ENCODE measurements at regions not wholly inside any gene's neighbourhood (a gene's known extent, or its start where the extent isn't known, plus 50 kb on each side); places are given as distances from the start of the nearest gene placed in this dataset.
A peak's percentile ranks its signal among the peaks of the same experiment; 100 is the strongest.
"Not testable (repeated sequence)": the region's sequence is repeated elsewhere in the genome, so short reads cannot be mapped to it uniquely, and the experiment has no call there.

- intact Hi-C loops (cut with DNase I; ENCODE audit: low total_unique reads) = no loop called here
- H3K4me1 ChIP-seq = no peaks in the 10 kb centered on the region
- no peaks in the 10 kb centered on the region for H3K9me3 ChIP-seq
- no peaks in the 10 kb centered on the region for H3K27me3 ChIP-seq
- no peak overlapping the region for H3K27ac ChIP-seq
- no peak for TF ChIP-seq CTCF (IDR thresholded peaks at IDR 0.05)
- no peak for TF ChIP-seq POLR2A (IDR thresholded peaks at IDR 0.05)
- DNase-seq = no peak
- H3K4me3 ChIP-seq = no peak overlapping the region
- no peaks in the 10 kb centered on the region for H3K36me3 ChIP-seq
Measured at GRCh38 chr11:45374130-45374529, 88.0 kb upstream of the SYT13 start.

GRCh38 chr11:45373506-45374035, 87.4 kb upstream of the SYT13 start:
- Histone ChIP-seq H3K27me3 (no peaks in the 10 kb centered on the region), H3K27ac (no peak overlapping the region), H3K4me3 (no peak overlapping the region), H3K36me3 (no peaks in the 10 kb centered on the region), H3K9me3 (no peaks in the 10 kb centered on the region), H3K4me1 (no peaks in the 10 kb centered on the region)
- intact Hi-C loops (cut with DNase I; ENCODE audit: low total_unique reads) = no loop called here
- no peak for TF ChIP-seq CTCF (IDR thresholded peaks at IDR 0.05)
- no peak for DNase-seq

GRCh38 chr11:45372414-45372813, 86.3 kb upstream of the SYT13 start:
- H3K27ac ChIP-seq; intact Hi-C loops (cut with DNase I; ENCODE audit: low total_unique reads); H3K9me3 ChIP-seq; DNase-seq; H3K4me1 ChIP-seq; H3K27me3 ChIP-seq; H3K4me3 ChIP-seq; H3K36me3 ChIP-seq: not testable (repeated sequence)

- intact Hi-C loops (cut with DNase I; ENCODE audit: low total_unique reads) = no loop called here
- peak; percentile 27 to 50 for DNase-seq
- H3K4me3 ChIP-seq = no peak overlapping the region
Measured at GRCh38 chr11:45371251-45372115, 85.3 kb upstream of the SYT13 start.

GRCh38 chr11:45369313-45369712, 83.2 kb upstream of the SYT13 start:
- H3K9me3 ChIP-seq = no peaks in the 10 kb centered on the region
- intact Hi-C loops (cut with DNase I; ENCODE audit: low total_unique reads) = no loop called here
- H3K27me3 ChIP-seq = no peaks in the 10 kb centered on the region
- no peak overlapping the region for H3K27ac ChIP-seq
- TF ChIP-seq POLR2A (IDR thresholded peaks at IDR 0.05) (no peak), CTCF (IDR thresholded peaks at IDR 0.05) (no peak)
- no peak for DNase-seq
- H3K36me3 ChIP-seq = no peaks in the 10 kb centered on the region
- H3K4me1 ChIP-seq = no peaks in the 10 kb centered on the region
- H3K4me3 ChIP-seq = no peak overlapping the region

More at GRCh38 chr11:45371251-45372115, 85.3 kb upstream of the SYT13 start:
- Histone ChIP-seq H3K36me3 (no peaks in the 10 kb centered on the region), H3K27me3 (no peaks in the 10 kb centered on the region), H3K4me1 (no peaks in the 10 kb centered on the region), H3K9me3 (no peaks in the 10 kb centered on the region), H3K27ac (no peak overlapping the region)
- TF ChIP-seq POLR2A (IDR thresholded peaks at IDR 0.05) = no peak
- TF ChIP-seq CTCF (IDR thresholded peaks at IDR 0.05) = peak; percentile 64 to 87 (median 72)

Measured in uterus (tissue), 3 donors.